Kasumi-1 (cell line): ENCODE measurements at regions not wholly inside any gene's neighbourhood (a gene's known extent, or its start where the extent isn't known, plus 50 kb on each side); places are given as distances from the start of the nearest gene placed in this dataset.

Experiments
- DNase-seq, 2 experiments: peaks; one replicate each; lab custom pipeline; 2025; lab: John Stamatoyannopoulos, UW

GRCh38 chr12:25827747-25828146 lies 130.7 kb upstream of the RASSF8 start:
- DNase-seq, result no peak

GRCh38 chr12:25828188-25828587 lies 130.3 kb upstream of the RASSF8 start:
- DNase-seq, result no peak

DNA sequence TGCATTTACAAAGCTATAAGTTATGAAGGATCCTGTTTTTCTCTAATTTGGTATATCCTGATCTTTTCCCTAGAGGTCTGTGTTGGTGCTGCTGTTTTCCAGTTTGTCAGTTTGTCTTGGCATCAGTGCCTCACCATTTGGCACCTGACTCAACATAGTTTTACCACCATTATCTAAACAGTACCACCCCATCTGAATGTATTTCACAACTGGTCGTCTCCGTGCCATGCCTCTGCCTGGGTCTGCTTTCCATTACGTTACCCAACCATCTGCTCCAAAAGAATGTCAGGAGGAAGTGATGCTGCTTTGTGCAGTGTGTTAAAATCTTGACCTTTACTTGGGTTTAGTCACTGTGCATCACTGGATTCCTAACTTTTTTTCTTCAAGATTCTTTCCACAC lies 129.3 kb upstream of the RASSF8 start:
- DNase-seq, result no peak

GRCh38 chr12:25830456-25830855 lies 128.0 kb upstream of the RASSF8 start:
- no peak for DNase-seq

DNA sequence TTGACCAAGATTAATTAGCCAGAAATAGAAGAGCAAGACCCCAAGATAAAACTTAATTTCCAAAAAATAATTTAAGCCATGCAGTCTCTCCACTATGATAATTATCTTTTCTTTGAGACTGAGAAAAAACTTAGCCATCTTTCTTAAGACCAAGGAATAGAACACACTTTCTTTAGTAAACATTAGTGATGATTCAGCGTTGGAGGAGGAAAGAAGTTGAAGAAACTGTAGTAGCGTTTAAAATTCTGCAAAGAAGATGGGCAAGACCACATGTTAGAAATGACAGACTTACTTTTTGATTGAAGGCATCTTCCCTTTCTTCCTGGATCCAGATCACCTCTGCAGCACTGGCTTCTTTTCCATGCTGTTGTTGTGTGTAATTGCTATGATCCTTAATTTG lies 124.8 kb upstream of the RASSF8 start:
- DNase-seq, result no peak

DNA sequence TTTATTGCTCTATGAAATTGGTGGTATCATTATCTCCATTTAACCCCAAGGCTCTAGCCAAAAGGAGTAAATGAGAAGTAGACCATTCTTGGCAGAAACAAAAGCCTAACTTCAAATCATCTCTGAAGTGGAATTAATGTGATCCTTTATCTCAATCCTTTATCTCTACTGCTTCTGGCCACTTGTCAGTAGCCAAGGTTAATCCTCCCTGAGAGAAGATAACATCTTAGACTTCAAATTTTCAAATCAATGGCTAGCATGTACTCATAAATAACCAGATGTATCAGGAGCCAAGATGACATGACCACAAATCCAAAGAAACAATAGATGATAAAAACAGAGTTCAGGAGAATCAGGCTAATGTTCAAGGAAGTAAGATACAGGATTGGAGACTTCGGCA lies 123.1 kb upstream of the RASSF8 start:
- no peak for DNase-seq

DNA sequence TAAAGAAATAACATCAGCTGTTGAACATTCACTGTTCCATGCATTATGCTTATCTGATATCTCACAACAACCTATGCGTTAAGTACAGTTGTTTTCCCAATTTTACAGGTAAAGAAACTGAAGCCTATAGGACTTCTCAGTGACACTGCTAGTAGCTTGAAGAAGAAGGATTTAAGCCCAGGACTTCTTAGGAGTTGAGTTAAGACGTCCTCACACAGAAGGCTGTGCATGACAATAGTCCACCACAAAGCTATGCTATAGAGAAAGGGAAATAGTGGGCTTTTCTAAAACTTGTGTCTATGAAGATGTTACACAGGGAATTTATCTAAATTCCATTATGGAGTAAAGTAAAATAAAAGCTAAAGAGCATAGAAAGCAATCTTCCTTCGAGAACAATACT lies 120.5 kb upstream of the RASSF8 start:
- no peak for DNase-seq

DNA sequence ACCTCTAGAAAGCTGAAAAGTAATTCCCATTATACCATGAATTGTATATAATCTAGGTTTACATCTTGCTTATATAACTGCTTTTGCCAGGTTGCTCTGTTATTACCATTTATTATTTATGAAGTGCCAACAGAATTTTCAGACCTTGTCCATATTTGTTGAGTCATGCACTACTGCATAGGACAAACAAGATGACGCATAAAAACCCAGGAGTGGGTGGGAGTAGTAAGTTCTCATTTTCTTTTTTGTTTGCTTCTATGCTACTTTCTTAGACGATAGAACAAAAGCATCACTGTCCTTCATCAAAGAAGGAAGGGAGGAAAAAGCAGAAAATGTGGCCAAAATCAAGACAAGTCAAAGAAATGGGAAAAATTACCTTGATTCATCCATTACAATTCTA lies 119.0 kb upstream of the RASSF8 start:
- no peak for DNase-seq

GRCh38 chr12:25840678-25841465 lies 117.6 kb upstream of the RASSF8 start:
- DNase-seq, result no peak

DNA sequence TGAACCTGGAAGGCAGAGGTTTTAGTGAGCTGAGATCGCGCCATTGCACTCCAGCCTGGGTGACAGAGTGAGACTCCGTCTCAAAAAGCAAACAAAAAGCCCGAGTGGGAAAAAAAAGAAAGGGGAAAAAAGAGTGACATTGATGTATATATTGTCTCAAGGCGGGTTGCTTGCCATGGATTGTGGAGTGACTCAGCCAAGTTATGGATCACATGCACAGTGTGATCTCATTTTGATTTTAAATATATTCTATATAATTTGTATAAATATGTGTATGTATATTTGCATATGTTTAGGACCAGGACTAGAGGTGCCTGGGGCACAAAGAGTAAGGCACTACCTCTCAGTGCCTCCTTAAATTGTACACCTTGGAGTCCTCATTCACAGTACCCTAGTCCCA lies 116.2 kb upstream of the RASSF8 start:
- DNase-seq, result no peak

GRCh38 chr12:25843976-25844375 lies 114.5 kb upstream of the RASSF8 start:
- DNase-seq, result no peak

- DNase-seq, result no peak
Measured at GRCh38 chr12:25845415-25845814, 113.1 kb upstream of the RASSF8 start.

DNA sequence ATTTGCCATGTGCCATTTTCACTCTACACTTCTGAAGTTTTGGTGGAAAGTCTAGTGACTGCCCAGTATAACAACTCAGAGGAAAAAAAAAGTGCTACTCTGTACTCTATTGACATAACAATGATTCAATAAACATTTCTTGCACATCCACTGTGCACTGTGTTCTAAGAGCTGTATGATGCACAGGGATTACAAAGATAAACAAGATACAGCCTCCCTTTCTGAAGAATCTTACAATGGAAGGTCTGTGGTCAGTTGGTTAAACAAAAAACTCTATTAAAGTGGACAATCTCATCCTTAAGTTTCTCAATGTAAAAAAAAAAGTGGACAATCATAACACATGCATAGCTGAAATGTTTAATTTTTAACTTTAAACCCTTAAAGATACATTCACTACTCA lies 105.7 kb upstream of the RASSF8 start:
- no peak for DNase-seq

- DNase-seq, result no peak
Measured at GRCh38 chr12:25853316-25854095, 105.0 kb upstream of the RASSF8 start.

DNA sequence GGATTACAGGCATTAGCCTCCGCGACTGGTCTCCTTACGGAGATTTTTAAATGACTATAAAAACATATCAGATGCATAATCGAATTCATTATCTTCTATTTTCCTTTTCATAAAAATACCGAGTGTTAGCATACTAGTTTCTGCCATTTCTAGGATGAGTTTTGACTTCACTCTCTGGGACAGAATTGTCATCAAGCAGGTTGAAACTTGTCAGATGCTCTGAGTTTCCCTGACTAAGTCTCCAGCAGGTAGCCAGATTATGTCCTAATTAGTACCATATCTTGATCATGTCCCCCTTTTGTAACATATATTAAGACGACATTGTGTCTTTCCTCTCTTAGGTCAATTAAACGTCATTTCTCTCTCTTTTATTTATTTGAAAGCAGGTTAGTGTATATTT lies 103.5 kb upstream of the RASSF8 start:
- DNase-seq, result no peak

- DNase-seq, result no peak
Measured at GRCh38 chr12:25855716-25856115, 102.8 kb upstream of the RASSF8 start.

DNA sequence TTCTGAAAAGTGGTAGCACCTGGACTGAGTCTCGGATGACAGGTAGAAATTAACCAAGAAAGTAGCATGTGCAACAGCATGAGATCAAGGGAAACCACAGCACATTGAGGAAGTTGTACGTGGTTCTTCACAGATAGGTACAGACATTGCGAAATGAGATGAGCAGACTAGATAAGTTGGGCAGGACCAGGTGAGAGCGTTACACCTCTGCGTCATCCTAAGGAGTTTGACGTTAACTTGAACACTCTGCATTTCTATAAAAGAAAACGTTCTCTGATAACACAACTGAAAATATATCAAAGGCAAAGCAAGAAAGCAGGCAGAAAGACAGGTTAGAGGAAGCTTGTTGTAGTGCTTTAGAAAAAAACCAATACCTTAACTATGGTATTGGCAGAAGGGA lies 98.5 kb upstream of the RASSF8 start:
- no peak for DNase-seq

- no peak for DNase-seq
Measured at GRCh38 chr12:25861226-25861625, 97.3 kb upstream of the RASSF8 start.

DNA sequence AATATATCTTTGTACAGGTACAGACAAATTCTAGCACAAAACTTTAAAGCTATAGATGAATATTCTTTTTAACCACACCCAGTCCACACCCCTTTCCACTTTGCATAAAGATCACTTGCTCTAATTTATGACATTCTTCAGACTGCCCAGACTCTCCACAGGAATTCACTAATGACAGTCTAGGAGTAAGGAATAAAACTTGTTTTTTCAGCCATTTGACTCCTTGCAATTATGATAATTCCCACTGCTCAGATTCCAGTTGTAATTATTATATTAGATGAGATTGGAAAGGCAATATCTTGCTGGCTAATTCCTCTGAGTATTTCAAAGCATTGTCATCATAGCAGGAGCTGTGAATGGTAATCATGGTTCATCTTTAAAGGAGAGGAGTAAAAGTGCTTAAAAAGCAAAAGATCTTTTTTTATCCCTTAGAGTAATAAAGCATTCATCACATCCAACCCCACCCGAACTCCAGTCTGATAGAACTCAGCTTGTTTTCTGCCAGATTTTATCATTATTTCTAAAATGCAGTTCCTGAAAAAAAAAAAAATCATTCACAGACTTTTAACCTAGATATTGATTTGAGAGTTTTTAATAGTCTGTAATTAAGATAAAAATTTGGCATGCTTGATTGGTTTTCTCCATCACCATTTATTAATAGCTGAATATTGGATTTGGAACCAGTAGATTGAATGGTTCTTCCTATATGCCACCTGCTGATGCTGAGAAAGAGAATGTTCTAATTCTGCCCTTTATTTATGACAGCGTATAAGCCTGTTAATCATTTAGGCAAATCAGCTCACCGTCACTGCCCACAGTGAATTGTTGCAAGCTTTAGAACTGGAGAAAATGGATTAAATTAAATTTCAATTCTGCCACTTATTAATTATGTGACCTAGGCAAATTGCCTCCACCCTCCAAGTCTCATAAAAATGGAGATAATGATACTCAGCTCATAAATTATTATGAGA lies 93.9 kb upstream of the RASSF8 start:
- no peak for DNase-seq

DNA sequence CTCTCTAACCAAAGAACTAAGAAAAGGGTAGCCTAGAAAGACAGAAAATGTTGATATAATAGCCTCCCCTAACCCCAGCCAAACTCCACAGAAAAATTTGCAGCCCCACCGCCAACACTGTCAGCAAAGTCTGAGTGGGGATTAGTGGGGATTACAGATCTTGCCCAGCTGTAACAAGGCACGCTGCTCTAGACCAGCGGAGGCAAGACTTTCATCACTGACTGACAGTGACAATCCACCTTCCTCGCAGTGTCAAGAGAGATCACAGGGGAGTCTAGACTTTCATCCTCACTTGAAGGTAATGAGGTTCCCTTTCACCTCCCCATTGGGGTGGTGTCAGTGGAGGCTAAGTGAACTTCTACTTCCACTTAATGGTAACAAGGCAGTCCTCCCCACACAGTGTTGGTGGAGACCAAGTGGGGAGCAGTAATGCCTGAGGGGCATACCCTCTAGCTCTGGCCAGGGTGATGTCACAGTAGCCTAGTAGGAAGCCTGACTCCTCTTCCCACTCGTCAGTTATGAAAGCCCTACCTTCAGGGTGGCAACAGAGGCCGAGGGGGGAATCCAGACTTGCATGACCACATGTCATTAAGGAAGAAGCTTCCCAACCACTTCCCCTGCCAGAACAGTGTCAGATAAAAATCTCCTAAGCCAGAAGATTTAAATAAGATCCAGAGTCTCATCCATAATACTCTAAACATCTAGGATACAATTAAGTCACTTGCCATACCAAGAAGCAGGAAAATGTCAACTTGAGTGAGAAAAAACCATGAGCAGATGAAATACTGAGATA lies 91.7 kb upstream of the RASSF8 start:
- peak in 1 of 2 experiments; percentile 15 for DNase-seq

- DNase-seq, result no peak
Measured at GRCh38 chr12:25868193-25868592, 90.3 kb upstream of the RASSF8 start.

- no peak for DNase-seq
Measured at GRCh38 chr12:25872137-25872536, 86.3 kb upstream of the RASSF8 start.
